ENCODE measurements at regions not wholly inside any gene's neighbourhood (a gene's known extent, or its start where the extent isn't known, plus 50 kb on each side); places are given as distances from the start of the nearest gene placed in this dataset.

- TF ChIP-seq CTCF (IDR thresholded peaks at IDR 0.05; ENCODE audit: insufficient read depth, low read depth, low read length) = no peak
- no peak for TF ChIP-seq EZH2 (IDR thresholded peaks at IDR 0.05; ENCODE audit: insufficient read depth, low read length)
Observed at GRCh38 chr15:79641841-79642240, 209.7 kb downstream of the MINAR1 start.
